GM21423 (cell line): ENCODE measurements at regions not wholly inside any gene's neighbourhood (a gene's known extent, or its start where the extent isn't known, plus 50 kb on each side); places are given as distances from the start of the nearest gene placed in this dataset.

ENCODE experiments used
- ATAC-seq: cut with Tn5 transposase; IDR thresholded peaks from one replicate; pipeline ENCODE4 v1.9.1; 2021; ENCODE audit warnings: mild to moderate bottlenecking, moderate library complexity; ENCODE audit not compliant: unreplicated experiment

DNA sequence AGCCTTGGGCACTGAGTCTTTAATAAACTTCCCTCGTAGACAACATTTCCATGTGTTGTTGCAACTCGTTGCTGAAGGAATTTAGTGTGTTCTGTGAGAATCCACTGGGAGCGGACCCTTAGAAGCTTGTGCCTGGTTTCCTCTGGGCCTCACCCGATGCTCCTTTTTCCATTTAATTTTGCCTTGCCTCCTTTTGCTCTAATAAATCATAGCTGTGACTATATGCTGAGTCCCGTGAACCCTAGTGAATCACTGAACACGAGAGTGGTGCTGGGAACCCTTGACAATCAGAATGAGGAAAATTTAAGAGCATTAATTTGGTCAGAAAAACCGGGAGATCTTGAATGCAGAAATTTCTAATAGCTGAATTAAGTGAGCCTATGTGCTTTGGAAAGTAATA, 291.1 kb upstream of the ZNF608 start:
- ATAC-seq, result no peak

DNA sequence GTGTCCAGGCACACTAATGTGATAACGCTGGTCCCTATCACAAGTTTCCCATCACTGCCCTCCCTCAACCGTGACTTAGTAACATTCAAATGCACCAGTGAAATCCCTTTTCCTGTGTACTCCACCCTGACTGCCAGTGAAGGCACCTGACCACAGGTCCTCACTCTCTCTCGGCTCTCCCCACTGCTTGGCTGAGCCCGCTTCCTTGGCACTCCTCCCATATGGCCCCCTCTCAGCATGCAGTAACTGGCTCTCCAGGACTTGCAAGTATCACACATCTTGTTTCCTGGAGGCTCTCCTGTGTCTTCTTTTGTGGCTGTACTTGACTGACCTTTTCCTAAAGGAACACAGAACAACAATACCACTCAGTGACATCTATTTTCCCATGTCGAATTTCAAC, 292.0 kb upstream of the ZNF608 start:
- no peak for ATAC-seq

- ATAC-seq, result no peak
Observed at GRCh38 chr5:125041798-125042197, 295.4 kb upstream of the ZNF608 start.

GRCh38 chr5:125042261-125042890, 295.9 kb upstream of the ZNF608 start:
- no peak for ATAC-seq

DNA sequence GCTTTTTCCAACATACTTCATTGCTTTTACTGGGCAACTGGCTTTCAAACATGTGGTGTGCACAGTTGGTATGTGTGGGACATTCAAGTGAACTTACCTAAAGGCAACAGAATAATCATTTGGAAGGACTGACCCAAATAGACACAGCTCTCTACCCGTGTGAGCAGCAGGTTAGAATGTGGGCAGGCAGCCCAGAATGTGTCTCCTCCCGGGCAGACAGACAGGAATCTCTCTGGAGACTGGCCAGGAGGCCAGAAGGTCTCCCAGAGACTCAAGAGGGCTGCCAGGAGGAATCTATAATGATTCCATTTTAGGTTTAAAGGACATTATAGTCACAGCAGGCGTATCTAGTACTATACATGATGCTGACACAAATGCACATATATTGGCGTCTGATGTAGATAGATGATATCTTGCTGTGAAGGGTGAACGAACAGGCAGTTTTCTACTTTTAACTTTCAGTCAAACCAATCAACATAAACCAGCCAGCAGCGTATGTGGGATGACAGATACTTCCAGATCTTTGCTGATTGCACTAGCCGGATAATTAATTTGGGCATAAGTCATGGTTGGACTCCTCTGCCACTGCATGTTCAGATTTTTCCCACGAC, 297.4 kb upstream of the ZNF608 start:
- ATAC-seq, result no peak

DNA sequence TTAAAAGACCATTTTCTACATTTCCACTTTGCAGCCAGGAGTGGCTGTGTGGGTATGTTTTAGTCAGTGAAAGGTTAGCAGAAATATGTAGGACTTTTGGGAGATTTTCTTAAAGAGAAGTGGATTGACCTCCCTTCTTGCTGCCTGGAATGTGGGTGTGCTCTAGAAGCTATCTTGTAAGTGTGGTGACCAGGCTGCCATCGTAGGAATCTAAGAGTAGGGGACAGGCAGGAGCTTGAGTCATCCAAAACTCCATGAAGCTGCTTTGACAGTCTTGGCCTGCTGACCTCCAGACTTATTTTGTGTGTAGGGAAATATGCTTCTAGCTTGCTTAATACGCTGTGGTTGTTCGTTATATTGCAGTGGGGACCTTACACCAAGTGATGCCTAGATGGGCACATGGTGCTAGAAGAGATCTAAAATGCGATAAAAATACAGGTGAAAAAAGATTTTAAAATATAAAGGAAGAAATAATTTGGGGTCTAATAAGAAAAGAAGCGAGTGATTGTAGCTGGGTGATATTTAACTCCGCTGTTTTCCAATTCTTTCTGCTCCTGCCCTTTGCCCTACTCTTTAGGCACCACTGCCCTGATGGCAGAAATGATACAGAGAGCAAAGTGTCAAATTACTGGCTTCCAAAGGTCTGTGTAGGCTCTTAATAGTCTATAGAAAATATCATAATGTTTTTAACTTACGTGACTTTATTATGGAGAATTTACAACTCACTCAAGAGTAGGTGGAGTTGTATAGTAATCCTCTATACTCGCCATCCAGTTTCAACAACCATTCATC, 298.2 kb upstream of the ZNF608 start:
- no peak for ATAC-seq

DNA sequence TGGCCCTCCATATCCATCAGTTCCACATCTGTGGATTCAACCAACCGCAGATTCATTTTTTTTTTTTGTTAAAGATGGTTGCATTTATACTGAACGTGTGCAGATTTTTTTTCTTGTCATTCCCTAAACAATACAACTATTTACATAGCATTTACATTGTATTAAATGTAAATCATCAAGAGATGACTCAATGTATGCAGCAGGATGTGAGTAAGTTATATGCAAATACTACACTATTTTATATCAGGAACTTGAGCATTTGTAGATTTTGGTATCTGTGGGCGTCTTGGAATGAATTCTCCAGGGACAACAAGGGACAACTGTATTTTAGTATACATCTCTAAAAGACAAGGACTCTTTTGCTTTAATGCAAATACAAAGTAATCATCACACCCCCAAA, 299.2 kb upstream of the ZNF608 start:
- ATAC-seq, result no peak

- no peak for ATAC-seq
Observed at GRCh38 chr5:125046838-125047237, 300.4 kb upstream of the ZNF608 start.

GRCh38 chr5:125047871-125048270, 301.4 kb upstream of the ZNF608 start:
- ATAC-seq, result no peak

GRCh38 chr5:125049721-125050702, 303.6 kb upstream of the ZNF608 start:
- no peak for ATAC-seq

- no peak for ATAC-seq
Observed at GRCh38 chr5:125050926-125051325, 304.5 kb upstream of the ZNF608 start.

DNA sequence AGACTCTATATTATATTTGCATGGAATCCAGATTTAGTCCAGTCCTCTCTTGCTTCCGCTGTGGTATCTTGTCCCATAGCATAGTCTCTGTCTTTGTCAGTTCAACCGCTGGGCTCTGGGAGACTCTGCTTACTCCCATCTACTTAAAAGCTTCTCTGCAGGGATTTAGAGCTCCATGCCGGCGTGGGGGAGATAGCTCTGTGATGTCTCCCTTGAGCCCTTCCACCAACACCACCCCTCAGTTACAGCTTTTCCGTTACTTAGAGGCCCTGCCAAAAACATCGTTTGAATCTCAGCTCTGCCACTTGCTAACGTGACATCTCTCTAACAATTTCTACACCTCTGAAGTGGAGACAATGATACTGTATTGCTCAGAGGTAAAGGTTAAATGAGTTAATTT, 306.1 kb upstream of the ZNF608 start:
- ATAC-seq, result no peak

DNA sequence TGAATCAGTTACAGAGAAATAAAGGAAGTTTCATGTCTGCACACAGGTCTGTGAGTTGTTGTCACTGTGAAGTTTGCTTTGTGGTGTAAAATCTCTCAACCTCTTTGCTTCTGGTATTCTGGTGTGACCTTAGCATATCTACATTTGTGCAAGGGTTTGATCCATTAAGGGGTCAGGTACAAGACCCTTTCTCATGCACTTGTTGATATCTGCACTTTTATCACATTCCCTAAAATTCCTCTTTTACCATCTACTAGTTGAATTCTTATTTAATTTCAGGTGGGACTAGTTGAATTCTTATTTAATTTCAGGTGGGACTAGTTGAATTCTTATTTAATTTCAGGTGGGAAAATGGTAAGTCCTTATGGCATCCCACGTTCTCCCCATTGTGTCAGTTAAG, 306.7 kb upstream of the ZNF608 start:
- ATAC-seq, result no peak

- ATAC-seq, result no peak
Observed at GRCh38 chr5:125054146-125054545, 307.7 kb upstream of the ZNF608 start.

GRCh38 chr5:125056671-125057485, 310.4 kb upstream of the ZNF608 start:
- ATAC-seq, result no peak

GRCh38 chr5:125057912-125058826, 311.7 kb upstream of the ZNF608 start:
- no peak for ATAC-seq

DNA sequence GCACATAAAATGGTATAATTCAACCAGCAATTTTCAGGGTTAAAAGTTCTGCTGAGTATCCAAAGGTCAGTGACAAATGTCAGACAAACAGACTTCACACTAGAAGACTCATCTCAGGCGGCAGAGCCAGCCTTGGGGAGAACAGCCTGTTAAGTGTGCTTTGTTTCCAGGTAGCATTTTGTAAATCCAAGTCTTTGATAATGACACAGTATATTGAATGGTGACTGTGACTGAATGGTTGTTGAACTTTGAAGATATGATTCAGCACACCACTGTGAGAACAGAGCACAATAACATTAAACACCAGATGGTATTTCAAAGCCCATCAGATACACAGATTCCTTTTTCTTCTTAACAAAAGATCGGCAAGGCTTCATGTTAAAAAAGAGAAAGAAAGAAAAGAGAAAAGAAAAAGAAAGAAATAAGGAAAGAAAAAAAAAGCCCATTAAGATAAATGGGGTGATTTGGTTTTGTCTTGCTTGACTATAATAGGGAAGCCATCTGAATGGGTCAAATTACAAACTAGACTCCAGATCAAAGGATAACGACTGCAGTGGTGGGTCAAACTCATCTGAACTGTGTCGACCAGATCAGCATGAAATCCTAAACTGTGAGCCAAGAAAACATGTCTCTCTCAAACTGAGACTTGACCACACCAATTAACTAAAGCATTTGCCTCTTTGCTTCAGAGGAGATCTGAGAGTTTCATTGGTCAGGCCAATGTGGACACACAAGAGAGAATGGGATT, 313.0 kb upstream of the ZNF608 start:
- ATAC-seq, result no peak

DNA sequence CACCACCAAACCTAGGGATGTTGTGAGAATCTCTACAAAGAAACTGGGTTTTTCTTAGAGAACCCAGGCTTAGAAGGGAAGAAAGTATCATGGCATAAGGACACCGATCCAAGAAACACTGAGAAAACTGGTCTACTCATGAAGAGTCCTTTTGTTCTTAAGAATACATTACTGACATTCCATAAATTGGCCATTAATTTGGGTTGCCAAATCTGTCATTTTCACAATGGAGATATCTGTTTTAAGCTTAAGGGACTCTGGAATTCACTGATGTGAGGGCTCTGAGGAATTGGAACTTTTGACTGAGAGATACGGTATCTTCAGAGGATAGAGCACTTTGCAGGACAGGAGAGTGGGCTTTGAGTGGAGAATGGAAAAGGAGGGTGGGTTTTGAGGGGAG, 315.3 kb upstream of the ZNF608 start:
- no peak for ATAC-seq
